LHCN-M2 (cell line): ENCODE measurements at regions not wholly inside any gene's neighbourhood (a gene's known extent, or its start where the extent isn't known, plus 50 kb on each side); places are given as distances from the start of the nearest gene placed in this dataset.

Experiments
- DNase-seq: peaks from one replicate; pipeline ENCODE4 v3.0.0-alpha.2; 2012; ENCODE audit warnings: low read depth

GRCh38 chr4:182143822-182144625, 99.2 kb upstream of the TENM3 start:
- DNase-seq, result peak; percentile 83

- DNase-seq, result peak; percentile 41
These were observed 98.4 kb upstream of the TENM3 start for GRCh38 chr4:182144626-182145333.

- peak; percentile 18 for DNase-seq
These were observed 97.8 kb upstream of the TENM3 start for GRCh38 chr4:182145334-182145905.

- DNase-seq, result no peak
These were observed 95.8 kb upstream of the TENM3 start for GRCh38 chr4:182147391-182147790.

- no peak for DNase-seq
These were observed 92.6 kb upstream of the TENM3 start for GRCh38 chr4:182150645-182151044.

- DNase-seq, result peak; percentile 4
These were observed 87.4 kb upstream of the TENM3 start for GRCh38 chr4:182155806-182156205.

- DNase-seq, result no peak
These were observed 80.0 kb upstream of the TENM3 start for GRCh38 chr4:182163180-182163579.

- no peak for DNase-seq
These were observed 73.6 kb upstream of the TENM3 start for GRCh38 chr4:182169572-182169971.

GRCh38 chr4:182169987-182170386, 73.2 kb upstream of the TENM3 start:
- no peak for DNase-seq

GRCh38 chr4:182170417-182170935, 72.7 kb upstream of the TENM3 start:
- DNase-seq, result no peak

- no peak for DNase-seq
These were observed 68.2 kb upstream of the TENM3 start for GRCh38 chr4:182174979-182175378.

GRCh38 chr4:182175788-182176519, 67.2 kb upstream of the TENM3 start:
- no peak for DNase-seq

- no peak for DNase-seq
These were observed 66.0 kb upstream of the TENM3 start for GRCh38 chr4:182177166-182177565.

- DNase-seq, result peak; percentile 79
These were observed 64.1 kb upstream of the TENM3 start for GRCh38 chr4:182179105-182179504.

- peak; percentile 19 for DNase-seq
These were observed 63.5 kb upstream of the TENM3 start for GRCh38 chr4:182179751-182180150.

GRCh38 chr4:182185491-182185890, 57.7 kb upstream of the TENM3 start:
- DNase-seq, result no peak

GRCh38 chr4:182187674-182188073, 55.5 kb upstream of the TENM3 start:
- no peak for DNase-seq

- DNase-seq, result peak; percentile 82
These were observed 54.6 kb upstream of the TENM3 start for GRCh38 chr4:182188622-182189021.

- peak; percentile 92 for DNase-seq
These were observed 53.9 kb upstream of the TENM3 start for GRCh38 chr4:182189103-182189878.

- no peak for DNase-seq
These were observed 52.9 kb upstream of the TENM3 start for GRCh38 chr4:182190306-182190705.
